Psoas muscle (tissue), 7 donors: ENCODE measurements at regions not wholly inside any gene's neighbourhood (a gene's known extent, or its start where the extent isn't known, plus 50 kb on each side); places are given as distances from the start of the nearest gene placed in this dataset.

Source experiments
- ATAC-seq, 4 donors: fragments of 200-7000 bp; cut with Tn5 transposase; one replicate each; pipeline ENCODE4 v1.9.1; 2020; ENCODE audit warnings: moderate library complexity in 3 of 4, mild to moderate bottlenecking in 2 of 4
- DNase-seq, 2 donors: peaks; one replicate each; pipeline ENCODE4 v3.0.0-alpha.2; 2020
- H3K27ac ChIP-seq: fragments of 200-600 bp; one replicate; pipeline ENCODE4 v1.8.0; 2022
- H3K27me3 ChIP-seq, 3 donors: fragments of 200-600 bp in 1 of 3; one replicate each; pipeline versions ENCODE4 v1.6.1 to v1.8.0; 2013 to 2022; ENCODE audit warnings: low read length in 2 of 3, mild to moderate bottlenecking in 2 of 3, moderate library complexity in 1 of 3; ENCODE audit not compliant: insufficient read depth in 3 of 3
- H3K36me3 ChIP-seq, 2 donors: fragments of 200-600 bp in 1 of 2; one replicate each; pipeline versions ENCODE4 v1.6.1 to v1.8.0; 2013 to 2022; ENCODE audit warnings: low read depth in 1 of 2, mild to moderate bottlenecking in 1 of 2, moderate library complexity in 1 of 2; ENCODE audit not compliant: insufficient read depth in 1 of 2
- H3K4me1 ChIP-seq: fragments of 200-600 bp; one replicate; pipeline ENCODE4 v1.8.0; 2022
- H3K4me3 ChIP-seq: fragments of 200-600 bp; one replicate; pipeline ENCODE4 v1.8.0; 2022; ENCODE audit warnings: mild to moderate bottlenecking
- H3K9me3 ChIP-seq: fragments of 200-600 bp; one replicate; pipeline ENCODE4 v1.8.0; 2022
- WGBS, 3 donors: extraction: QIAGEN DNeasy Blood & Tissue Kit; methylation state at CpG; one replicate each; pipeline versions ENCODE4 v1.1.6 to v1.1.7; 2013; 5-methylcytosine and 5-hydroxymethylcytosine counted together
- intact Hi-C, 2 donors: fragments of 100-400 bp; cut with DNase I; formaldehyde crosslinking; loops; one replicate each; pipeline versions ENCODE4 v1.11.0 to v1.14.2; 2022
- TF ChIP-seq, protein P1 (sequence below): fragments of 200-600 bp; IDR thresholded peaks from one replicate; pipeline ENCODE4 v1.8.0; 2022; ENCODE audit warnings: antibody characterized with exemption
- donor health status: healthy with polysubstance abuse.
- donor health status: DM: no; HTN: no; CAD: no; lungs with moderate emphysema.
- donor health status: Bipolar disorder and iron deficiency.
- donor health status: healthy.
- donor health status: DM: yes; HTN: yes; CAD: no.
- donor health status: DM: no; HTN: no; CAD: no.
- donor health status: DM: yes; HTN: yes; CAD: no.

DNA sequence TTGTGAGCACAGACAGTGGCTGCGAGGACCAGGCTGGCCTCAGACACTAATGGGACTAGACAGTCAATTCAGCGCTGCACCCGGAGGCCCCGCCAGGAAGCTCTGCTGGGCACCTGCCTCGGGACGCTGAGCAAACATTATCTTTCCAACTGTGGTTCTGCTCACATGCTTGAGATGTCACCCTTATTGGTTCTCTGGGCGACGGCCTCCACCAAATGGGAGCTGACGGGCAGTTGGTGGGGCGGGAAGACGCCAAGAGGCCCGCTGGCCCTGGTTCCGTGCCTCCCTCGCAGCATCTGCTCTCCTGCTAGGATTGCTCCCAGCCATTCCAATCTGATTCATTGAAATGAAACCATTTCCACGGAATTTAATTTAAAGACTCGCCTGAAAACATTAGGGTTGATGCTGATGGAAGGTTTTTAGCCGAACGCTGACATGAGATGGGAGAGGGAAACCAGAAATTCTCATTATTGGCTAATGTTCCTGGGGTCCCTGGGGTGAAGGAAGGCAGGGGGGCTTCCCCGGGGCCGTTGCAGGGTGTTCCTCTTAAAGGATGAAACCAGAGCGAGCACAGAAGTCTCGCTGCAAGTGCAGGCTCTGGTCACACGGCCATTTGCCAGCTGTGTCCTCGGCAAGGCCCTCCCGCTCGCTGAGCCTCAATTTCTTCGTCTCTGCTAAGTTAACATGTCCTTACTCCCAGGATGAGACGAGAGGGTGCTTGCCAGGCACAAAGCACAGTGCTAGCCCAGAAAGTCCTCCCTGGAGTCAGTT, 512.2 kb downstream of the NPHP4 start:
- Histone ChIP-seq H3K4me3 (no peak overlapping the region), H3K27ac (no peak overlapping the region), H3K9me3 (no peaks in the 10 kb centered on the region), H3K27me3 (peaks cover 0 to 10% (median 8%) of the 10 kb centered on the region in 3 donors), H3K4me1 (no peaks in the 10 kb centered on the region), H3K36me3 (no peaks in the 10 kb centered on the region)
- DNase-seq, result no peak
- TF ChIP-seq, protein P1, sequence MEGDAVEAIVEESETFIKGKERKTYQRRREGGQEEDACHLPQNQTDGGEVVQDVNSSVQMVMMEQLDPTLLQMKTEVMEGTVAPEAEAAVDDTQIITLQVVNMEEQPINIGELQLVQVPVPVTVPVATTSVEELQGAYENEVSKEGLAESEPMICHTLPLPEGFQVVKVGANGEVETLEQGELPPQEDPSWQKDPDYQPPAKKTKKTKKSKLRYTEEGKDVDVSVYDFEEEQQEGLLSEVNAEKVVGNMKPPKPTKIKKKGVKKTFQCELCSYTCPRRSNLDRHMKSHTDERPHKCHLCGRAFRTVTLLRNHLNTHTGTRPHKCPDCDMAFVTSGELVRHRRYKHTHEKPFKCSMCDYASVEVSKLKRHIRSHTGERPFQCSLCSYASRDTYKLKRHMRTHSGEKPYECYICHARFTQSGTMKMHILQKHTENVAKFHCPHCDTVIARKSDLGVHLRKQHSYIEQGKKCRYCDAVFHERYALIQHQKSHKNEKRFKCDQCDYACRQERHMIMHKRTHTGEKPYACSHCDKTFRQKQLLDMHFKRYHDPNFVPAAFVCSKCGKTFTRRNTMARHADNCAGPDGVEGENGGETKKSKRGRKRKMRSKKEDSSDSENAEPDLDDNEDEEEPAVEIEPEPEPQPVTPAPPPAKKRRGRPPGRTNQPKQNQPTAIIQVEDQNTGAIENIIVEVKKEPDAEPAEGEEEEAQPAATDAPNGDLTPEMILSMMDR, result no peak
- intact Hi-C loops, result no loop called here
- 62 to 68% (median 68%) methylated on average over 28 of the region's 28 CpGs for WGBS, 3 donors
- ATAC-seq, result no peak

DNA sequence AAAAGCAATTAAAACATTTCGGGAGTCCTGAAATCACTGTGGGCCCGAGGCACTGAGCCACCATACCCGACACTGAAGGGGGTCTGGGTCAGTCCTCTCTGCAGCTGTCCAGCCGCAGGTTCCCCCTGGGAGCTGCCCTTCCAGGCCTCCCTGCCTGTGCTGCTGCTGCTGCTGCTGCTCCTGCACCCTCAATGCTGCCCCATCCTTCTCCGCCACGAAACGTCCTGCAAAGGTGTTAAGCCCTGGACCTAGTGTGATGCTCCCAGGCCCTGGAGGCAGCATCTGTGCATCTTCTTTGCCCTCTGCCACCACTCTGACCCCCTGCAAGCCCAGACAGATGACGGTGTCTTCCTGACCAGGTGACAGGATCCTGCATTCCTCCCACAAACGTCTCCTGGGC, 513.3 kb downstream of the NPHP4 start:
- Histone ChIP-seq H3K36me3 (no peaks in the 10 kb centered on the region), H3K27ac (no peak overlapping the region), H3K27me3 (peaks cover 0 to 10% (median 8%) of the 10 kb centered on the region in 3 donors), H3K4me3 (no peak overlapping the region), H3K9me3 (no peaks in the 10 kb centered on the region), H3K4me1 (no peaks in the 10 kb centered on the region)
- no peak for ATAC-seq
- intact Hi-C loops, result no loop called here
- TF ChIP-seq, protein P1, result no peak
- DNase-seq, result no peak
- WGBS, 3 donors, result 53 to 62% (median 55%) methylated on average over 9 of the region's 9 CpGs

DNA sequence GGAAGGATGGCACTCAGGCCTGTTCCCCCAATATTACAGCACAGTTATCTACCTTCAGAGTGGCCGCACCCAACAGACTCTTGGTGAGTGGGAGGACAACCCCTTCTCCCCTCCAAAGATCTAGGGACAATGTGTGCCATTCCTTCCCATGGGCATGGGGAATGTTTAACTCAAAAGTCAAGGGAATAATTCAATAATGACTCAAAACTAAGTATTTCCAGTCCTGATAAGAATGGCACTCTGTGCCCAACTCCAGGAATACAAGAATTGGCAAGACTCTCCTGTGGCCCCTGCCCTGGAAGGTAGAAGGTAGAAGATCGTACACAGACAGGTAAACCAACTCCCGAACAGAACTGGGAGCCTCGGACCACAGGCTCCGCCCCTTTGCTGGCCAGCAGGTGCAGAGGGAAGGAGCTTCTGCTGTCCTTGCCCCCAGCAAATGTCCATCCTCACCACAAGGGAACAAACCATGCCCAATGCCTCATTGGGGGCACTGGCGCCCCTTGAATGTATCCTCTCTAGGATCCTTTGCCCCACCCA, 514.0 kb downstream of the NPHP4 start:
- Histone ChIP-seq H3K4me1 (no peaks in the 10 kb centered on the region), H3K9me3 (no peaks in the 10 kb centered on the region), H3K27me3 (peaks cover 0 to 10% (median 8%) of the 10 kb centered on the region in 3 donors), H3K36me3 (no peaks in the 10 kb centered on the region), H3K27ac (no peak overlapping the region), H3K4me3 (no peak overlapping the region)
- DNase-seq, result no peak
- intact Hi-C loops, result no loop called here
- TF ChIP-seq, protein P1, result no peak
- no peak for ATAC-seq
- WGBS, 3 donors, result 78 to 81% (median 78%) methylated on average over 6 of the region's 6 CpGs

DNA sequence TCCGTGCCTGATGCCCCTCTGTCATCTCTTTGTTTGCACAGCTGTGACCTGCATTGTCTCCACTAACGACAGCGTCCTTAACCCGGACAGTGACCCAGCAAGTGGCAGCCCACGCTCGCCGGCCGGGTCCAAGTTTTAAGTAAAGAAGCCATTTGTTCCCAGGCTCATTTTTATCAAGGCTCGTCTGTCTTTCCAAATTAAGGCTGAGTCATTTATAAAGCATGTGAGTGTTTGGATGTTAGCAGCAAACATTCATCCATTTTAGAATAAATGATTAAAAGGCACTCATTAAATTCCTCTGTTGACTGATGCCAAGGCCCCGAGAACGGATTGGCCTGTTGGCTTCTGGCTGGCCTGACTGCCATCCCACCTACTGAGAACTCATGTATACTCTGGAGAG, 514.5 kb downstream of the NPHP4 start:
- ATAC-seq (no peak), DNase-seq (no peak)
- H3K9me3 ChIP-seq, result no peaks in the 10 kb centered on the region
- no peaks in the 10 kb centered on the region for H3K36me3 ChIP-seq
- intact Hi-C loops, result no loop called here
- peaks cover 0 to 12% (median 8%) of the 10 kb centered on the region in 3 donors for H3K27me3 ChIP-seq
- H3K4me3 ChIP-seq, result no peak overlapping the region
- WGBS, 3 donors, result 20 to 30% (median 27%) methylated on average over 11 of the region's 11 CpGs
- TF ChIP-seq, protein P1, result no peak
- H3K27ac ChIP-seq, result no peak overlapping the region
- H3K4me1 ChIP-seq, result no peaks in the 10 kb centered on the region
